IMR-90 (cell line): ENCODE measurements at regions not wholly inside any gene's neighbourhood (a gene's known extent, or its start where the extent isn't known, plus 50 kb on each side); places are given as distances from the start of the nearest gene placed in this dataset.

Source experiments
- ATAC-seq: fragments of 200-7000 bp; cut with Tn5 transposase; 2 replicates; pipeline ENCODE4 v1.9.1; 2020; ENCODE audit warnings: low read depth, mild to moderate bottlenecking, moderate library complexity
- BruUV-seq: library from RNA; stranded (reverse); fragments of 400-500 nt; replicated peaks from 2 replicates; lab custom pipeline; 2021; lab: Mats Ljungman, UMichigan
- CTCF ChIA-PET: fragments of 300-600 bp; formaldehyde crosslinking; extraction: SDS; loops from one replicate; lab custom pipeline; 2021; ENCODE audit warnings: antibody characterized with exemption; lab: Yijun Ruan, JAX
- POLR2A ChIA-PET: fragments of 300-600 bp; sonication (Branson Sonifier 250); formaldehyde crosslinking; loops from one replicate; lab custom pipeline; 2022; ENCODE audit warnings: antibody characterized with exemption; ENCODE audit not compliant: unreplicated experiment; lab: Charles Lee
- DNase-seq: peaks from one replicate; pipeline ENCODE4 v3.0.0; 2013
- H2AFZ ChIP-seq: replicated peaks from 2 replicates; pipeline ENCODE3; 2013; ENCODE audit warnings: low read length, mild to moderate bottlenecking; ENCODE audit not compliant: poor library complexity
- H2AK5ac ChIP-seq: 2 replicates; pipeline ENCODE4 v1.6.1; 2013; ENCODE audit warnings: low read depth, low read length, inconsistent platforms
- H2AK9ac ChIP-seq: replicated peaks from 2 replicates; pipeline ENCODE3; 2013; ENCODE audit warnings: mild to moderate bottlenecking, low read depth, low read length, moderate library complexity; ENCODE audit not compliant: poor library complexity
- H2BK120ac ChIP-seq: 2 replicates; pipeline ENCODE4 v1.6.1; 2013; ENCODE audit warnings: low read depth, low read length, inconsistent platforms
- H2BK15ac ChIP-seq: 3 replicates; pipeline ENCODE4 v1.6.1; 2013; ENCODE audit warnings: low read depth, low read length, inconsistent platforms
- H2BK20ac ChIP-seq: 2 replicates; pipeline ENCODE4 v1.6.1; 2013; ENCODE audit warnings: low read depth, mild to moderate bottlenecking, inconsistent platforms, low read length, moderate library complexity
- H2BK5ac ChIP-seq: 2 replicates; pipeline ENCODE4 v1.6.1; 2013; ENCODE audit warnings: mild to moderate bottlenecking, low read depth, low read length, inconsistent platforms; ENCODE audit not compliant: poor library complexity, severe bottlenecking
- H3K14ac ChIP-seq: replicated peaks from 2 replicates; pipeline ENCODE4 v1.6.1; 2013; ENCODE audit warnings: low read depth, low read length, inconsistent platforms
- H3K18ac ChIP-seq: 2 replicates; pipeline ENCODE4 v1.6.1; 2013; ENCODE audit warnings: low read depth, low read length, control low read depth
- H3K23ac ChIP-seq: 2 replicates; pipeline ENCODE4 v1.6.1; 2013; ENCODE audit warnings: low read depth, low read length, inconsistent platforms
- H3K27ac ChIP-seq: 2 replicates; pipeline ENCODE4 v1.5.1; 2013; ENCODE audit warnings: mild to moderate bottlenecking, control low read depth, low read length; ENCODE audit not compliant: insufficient read depth
- H3K27me3 ChIP-seq: 2 replicates; pipeline ENCODE4 v1.6.1; 2013; ENCODE audit warnings: low read length; ENCODE audit not compliant: control insufficient read depth, insufficient read depth
- H3K36me3 ChIP-seq: 2 replicates; pipeline ENCODE4 v1.6.1; 2013; ENCODE audit warnings: low read length, mixed read lengths; ENCODE audit not compliant: control insufficient read depth, insufficient read depth
- H3K4ac ChIP-seq: 2 replicates; pipeline ENCODE4 v1.6.1; 2013; ENCODE audit warnings: low read depth, low read length, inconsistent platforms
- H3K4me1 ChIP-seq: 2 replicates; pipeline ENCODE4 v1.6.1; 2013; ENCODE audit warnings: low read length, mixed read lengths; ENCODE audit not compliant: control insufficient read depth, insufficient read depth
- H3K4me2 ChIP-seq: 2 replicates; pipeline ENCODE4 v1.6.1; 2013; ENCODE audit warnings: low read depth, mild to moderate bottlenecking, control low read depth, low read length, moderate library complexity
- H3K4me3 ChIP-seq: 2 replicates; pipeline ENCODE4 v1.5.1; 2013; ENCODE audit warnings: low read depth, mild to moderate bottlenecking, control low read depth, low read length, moderate library complexity; ENCODE audit not compliant: insufficient read depth
- H3K56ac ChIP-seq: 2 replicates; pipeline ENCODE4 v1.6.1; 2013; ENCODE audit warnings: low read length, inconsistent platforms; ENCODE audit not compliant: insufficient read depth; ENCODE audit errors: extremely low read depth
- H3K79me1 ChIP-seq, 2 experiments: 2 replicates each; pipeline ENCODE4 v1.6.1; 2013; ENCODE audit warnings: low read length in 2 of 2, inconsistent platforms in 1 of 2, low read depth in 1 of 2
- H3K9ac ChIP-seq: 2 replicates; pipeline ENCODE4 v1.6.1; 2013; ENCODE audit warnings: low read depth, low read length, control low read depth
- H3K9me1 ChIP-seq: 2 replicates; pipeline ENCODE4 v1.6.1; 2013; ENCODE audit warnings: low read length, inconsistent platforms; ENCODE audit not compliant: insufficient read depth
- H3K9me3 ChIP-seq: 2 replicates; pipeline ENCODE4 v1.6.1; 2013; ENCODE audit warnings: low read length; ENCODE audit not compliant: control insufficient read depth, insufficient read depth
- H4K20me1 ChIP-seq: 2 replicates; pipeline ENCODE4 v1.6.1; 2013; ENCODE audit warnings: low read length, inconsistent platforms; ENCODE audit not compliant: insufficient read depth
- H4K5ac ChIP-seq: 2 replicates; pipeline ENCODE4 v1.6.1; 2013; ENCODE audit warnings: mild to moderate bottlenecking, low read depth, low read length, control low read depth
- H4K8ac ChIP-seq, 2 experiments: 2 replicates each; pipeline ENCODE4 v1.6.1; 2013; ENCODE audit warnings: low read depth in 2 of 2, low read length in 2 of 2, control low read depth in 1 of 2, inconsistent platforms in 1 of 2
- H4K91ac ChIP-seq: 2 replicates; pipeline ENCODE4 v1.6.1; 2013; ENCODE audit warnings: low read depth, low read length, inconsistent platforms; ENCODE audit not compliant: insufficient read depth
- BHLHE40 ChIP-seq: fragments of 150-350 bp; IDR thresholded peaks from 2 replicates; pipeline ENCODE4 v1.6.1; 2016; ENCODE audit warnings: mild to moderate bottlenecking, low read depth, low read length
- CEBPB ChIP-seq: IDR thresholded peaks from 2 replicates; pipeline ENCODE4 v1.6.1; 2012; ENCODE audit warnings: low read depth, low read length, improper control_type of control experiment
- CHD1 ChIP-seq: IDR thresholded peaks from 2 replicates; pipeline ENCODE4 v1.6.1; 2012; ENCODE audit warnings: low read depth, low read length, improper control_type of control experiment
- CTCF ChIP-seq: conservative IDR thresholded peaks from 2 replicates; pipeline ENCODE4 v1.5.1; 2012; ENCODE audit warnings: mild to moderate bottlenecking, low read depth, low read length, improper control_type of control experiment
- FOS ChIP-seq: fragments of 150-350 bp; IDR thresholded peaks from 2 replicates; pipeline ENCODE4 v1.6.1; 2016; ENCODE audit warnings: low read depth, low read length
- MAFK ChIP-seq: IDR thresholded peaks from 2 replicates; pipeline ENCODE4 v1.6.1; 2012; ENCODE audit warnings: low read depth, low read length, improper control_type of control experiment
- MAZ ChIP-seq: IDR thresholded peaks from 2 replicates; pipeline ENCODE4 v1.6.1; 2012; ENCODE audit warnings: low read depth, mild to moderate bottlenecking, low read length, improper control_type of control experiment, moderate library complexity, borderline replicate concordance
- MXI1 ChIP-seq: IDR thresholded peaks from 2 replicates; pipeline ENCODE4 v1.6.1; 2012; ENCODE audit warnings: low read depth, mild to moderate bottlenecking, low read length, moderate library complexity, borderline replicate concordance
- NFE2L2 ChIP-seq: fragments of 150-350 bp; IDR thresholded peaks from 2 replicates; pipeline ENCODE4 v1.6.1; 2016; ENCODE audit warnings: low read depth, mild to moderate bottlenecking, low read length
- POLR2A ChIP-seq: IDR thresholded peaks from 2 replicates; pipeline ENCODE4 v1.6.1; 2012; ENCODE audit warnings: mild to moderate bottlenecking, low read depth, low read length
- RAD21 ChIP-seq: IDR thresholded peaks from 2 replicates; pipeline ENCODE4 v1.6.1; 2012; ENCODE audit warnings: low read length, improper control_type of control experiment
- RCOR1 ChIP-seq: IDR thresholded peaks from 2 replicates; pipeline ENCODE4 v1.6.1; 2012; ENCODE audit warnings: mild to moderate bottlenecking, low read length, improper control_type of control experiment; ENCODE audit not compliant: insufficient replicate concordance
- RFX5 ChIP-seq: IDR thresholded peaks from 2 replicates; pipeline ENCODE4 v1.8.0; 2012; ENCODE audit warnings: low read depth, mild to moderate bottlenecking, low read length, moderate library complexity
- SMC3 ChIP-seq: fragments of 150-350 bp; IDR thresholded peaks from 2 replicates; pipeline ENCODE4 v1.6.1; 2016; ENCODE audit warnings: low read depth, mild to moderate bottlenecking, antibody characterized with exemption, low read length, moderate library complexity
- WGBS, 2 experiments: methylation state at CpG; one replicate each; pipeline versions ENCODE4 v1.1.5 to v1.1.7; 2013; ENCODE audit warnings: missing lambda C conversion rate in 2 of 2; ENCODE audit not compliant: insufficient read length in 1 of 2; ENCODE audit errors: extremely low coverage in 2 of 2; 5-methylcytosine and 5-hydroxymethylcytosine counted together
- dilution Hi-C: fragments of 300-500 bp; cut with HindIII; formaldehyde crosslinking; loops from one replicate; pipeline ENCODE4 v1.14.3; 2018; ENCODE audit warnings: low sequenced_read_pairs; ENCODE audit not compliant: unreplicated experiment
- in situ Hi-C: fragments of 300-500 bp; cut with MboI; formaldehyde crosslinking; loops from 3 replicates; pipeline ENCODE4 v1.14.3; 2019; ENCODE audit warnings: low sequenced_read_pairs, inconsistent platforms, mixed read lengths
- intact Hi-C: fragments of 100-400 bp; cut with micrococcal nuclease; formaldehyde crosslinking; loops from 2 replicates; pipeline ENCODE4 v1.10.0; 2022

- Histone ChIP-seq H4K8ac (no peak overlapping the region), H3K9me1 (no peaks in the 10 kb centered on the region), H3K18ac (no peak overlapping the region), H3K27ac (no peak overlapping the region), H3K23ac (no peak overlapping the region), H2AK5ac (no peak overlapping the region), H3K27me3 (no peaks in the 10 kb centered on the region), H4K20me1 (no peaks in the 10 kb centered on the region), H3K9me3 (no peaks in the 10 kb centered on the region), H3K4ac (no peak overlapping the region), H2AK9ac (no peak overlapping the region), H2BK20ac (no peak overlapping the region), H2BK5ac (no peak overlapping the region), H3K56ac (no peak overlapping the region), H3K4me3 (no peak overlapping the region), H3K79me1 (no peaks in the 10 kb centered on the region), H3K36me3 (no peaks in the 10 kb centered on the region), H3K4me1 (no peaks in the 10 kb centered on the region), H3K14ac (no peak overlapping the region), H2BK15ac (no peak overlapping the region), H2AFZ (no peak overlapping the region), H3K4me2 (no peak overlapping the region), H2BK120ac (no peak overlapping the region), H4K5ac (no peak overlapping the region), H4K91ac (no peak overlapping the region), H3K9ac (no peak overlapping the region)
- no peak for TF ChIP-seq CTCF
- no peak for TF ChIP-seq NFE2L2
- TF ChIP-seq POLR2A, result no peak
- no peak for TF ChIP-seq CEBPB
- TF ChIP-seq RAD21, result no peak
- TF ChIP-seq RCOR1, result no peak
- no peak for TF ChIP-seq MXI1
- no peak for TF ChIP-seq SMC3
- no peak for TF ChIP-seq MAFK
- TF ChIP-seq BHLHE40, result no peak
- TF ChIP-seq RFX5, result no peak
- no peak for TF ChIP-seq CHD1
- no peak for TF ChIP-seq MAZ
- TF ChIP-seq FOS, result no peak
- dilution Hi-C loops, result no loop called here
- in situ Hi-C loops, result no loop called here
- CTCF ChIA-PET, result no interaction called here
- no CpG with 5 or more reads among the region's 2 CpGs for WGBS, 2 experiments
- ATAC-seq (no peak), DNase-seq (no peak)
- POLR2A ChIA-PET, result no interaction called here
- intact Hi-C loops, result no loop called here
- no TSS peak for BruUV-seq
Observed at GRCh38 chrX:138150709-138151108, 560.8 kb downstream of the FGF13 start.
